ENCODE measurements at regions not wholly inside any gene's neighbourhood (a gene's known extent, or its start where the extent isn't known, plus 50 kb on each side); places are given as distances from the start of the nearest gene placed in this dataset.

DNA sequence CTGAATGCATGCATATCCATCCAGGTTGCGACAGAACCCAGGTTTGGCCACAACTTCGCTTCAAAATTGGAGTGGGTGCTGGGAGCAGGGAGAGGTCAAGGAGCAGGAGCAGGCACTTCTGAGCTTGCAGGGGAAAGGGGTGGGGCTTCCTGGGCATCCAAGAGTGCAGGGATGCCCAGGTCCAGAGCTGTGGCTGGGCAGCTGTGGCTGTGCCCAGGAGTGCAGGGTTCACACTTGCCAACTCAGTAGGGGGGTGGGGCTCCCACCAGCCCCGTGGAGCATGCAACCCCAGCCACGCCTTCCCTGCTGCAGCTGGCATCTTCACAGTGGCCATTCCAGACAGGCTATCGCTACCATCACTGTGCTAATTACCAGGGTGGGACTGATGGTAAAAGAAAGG, 115.3 kb upstream of the MTNR1B start:
- Mint-ChIP-seq H3K36me3 (ENCODE audit: insufficient read depth) (no peaks in the 10 kb centered on the region), H3K9me3 (no peaks in the 10 kb centered on the region), H3K4me1 (no peaks in the 10 kb centered on the region), H3K4me3 (no peak overlapping the region), H3K27me3 (no peaks in the 10 kb centered on the region), H3K27ac (ENCODE audit: low read depth) (no peak overlapping the region)
- no peak for DNase-seq (ENCODE audit: low spot score in 2 of 2)
- ATAC-seq (replicated peaks; ENCODE audit: extremely low read depth, poor library complexity, severe bottlenecking) = no peak

DNA sequence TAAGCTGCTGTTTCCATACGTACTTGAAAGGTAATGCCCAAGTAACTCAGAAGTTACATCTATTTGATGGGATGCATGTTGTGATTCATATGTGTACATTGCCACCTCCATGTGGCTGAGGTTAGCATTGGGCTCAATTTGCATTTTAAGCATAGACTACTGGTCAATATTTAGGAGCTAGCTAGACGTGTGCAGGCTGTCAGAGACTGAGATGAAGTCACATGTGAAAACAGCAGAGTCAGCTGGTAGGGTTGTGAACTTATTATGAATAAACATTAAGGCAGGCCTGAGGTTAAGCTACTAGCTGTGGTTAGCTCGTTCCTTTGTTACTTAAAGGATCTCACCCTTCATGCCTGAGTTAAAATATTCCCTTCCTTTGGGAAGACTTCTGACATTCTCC, 114.5 kb upstream of the MTNR1B start:
- no peak for DNase-seq (ENCODE audit: low spot score in 2 of 2)

GRCh38 chr11:92855607-92856405, 113.6 kb upstream of the MTNR1B start:
- DNase-seq (ENCODE audit: low spot score in 2 of 2) = no peak
- Mint-ChIP-seq H3K9me3 (no peaks in the 10 kb centered on the region), H3K4me3 (no peak overlapping the region), H3K27me3 (no peaks in the 10 kb centered on the region), H3K4me1 (no peaks in the 10 kb centered on the region), H3K27ac (ENCODE audit: low read depth) (no peak overlapping the region), H3K36me3 (ENCODE audit: insufficient read depth) (no peaks in the 10 kb centered on the region)
- ATAC-seq (replicated peaks; ENCODE audit: extremely low read depth, poor library complexity, severe bottlenecking) = no peak

More for the DNA sequence above, 114.5 kb upstream of the MTNR1B start:
- Mint-ChIP-seq H3K4me3 (no peak overlapping the region), H3K4me1 (no peaks in the 10 kb centered on the region), H3K27me3 (no peaks in the 10 kb centered on the region), H3K9me3 (no peaks in the 10 kb centered on the region), H3K36me3 (ENCODE audit: insufficient read depth) (no peaks in the 10 kb centered on the region), H3K27ac (ENCODE audit: low read depth) (no peak overlapping the region)
- no peak for ATAC-seq (replicated peaks; ENCODE audit: extremely low read depth, poor library complexity, severe bottlenecking)

- Mint-ChIP-seq H3K27ac (ENCODE audit: low read depth) (no peak overlapping the region), H3K4me1 (no peaks in the 10 kb centered on the region), H3K36me3 (ENCODE audit: insufficient read depth) (no peaks in the 10 kb centered on the region), H3K9me3 (no peaks in the 10 kb centered on the region), H3K27me3 (no peaks in the 10 kb centered on the region), H3K4me3 (no peak overlapping the region)
- ATAC-seq (replicated peaks; ENCODE audit: extremely low read depth, poor library complexity, severe bottlenecking) = no peak
- DNase-seq (ENCODE audit: low spot score in 2 of 2) = no peak
Measured at GRCh38 chr11:92857407-92857806, 112.0 kb upstream of the MTNR1B start.

DNA sequence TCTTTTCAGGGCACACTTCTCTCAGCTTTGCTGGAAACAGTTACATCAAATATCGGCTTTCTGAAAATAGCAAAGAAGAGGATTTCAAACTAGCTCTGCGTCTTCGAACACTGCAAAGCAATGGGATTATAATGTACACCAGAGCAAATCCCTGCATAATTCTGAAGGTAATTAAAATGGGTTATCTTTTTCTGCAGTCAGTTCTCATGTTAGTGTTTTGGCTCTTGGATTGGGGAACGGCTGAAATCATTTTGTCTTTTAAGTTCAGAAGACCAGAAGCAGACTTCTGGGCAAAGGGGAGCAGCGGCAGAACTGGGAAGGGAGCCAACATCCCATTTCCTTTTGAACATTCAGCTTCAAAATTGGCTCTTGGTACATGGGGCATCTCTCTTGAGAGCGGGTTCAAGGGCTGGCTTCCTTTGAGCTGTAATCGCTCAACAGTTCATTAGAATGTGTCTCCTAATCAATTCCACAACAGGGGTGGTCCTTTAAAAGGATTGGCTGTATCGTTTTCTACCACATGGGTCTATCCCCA, 110.2 kb upstream of the MTNR1B start:
- H3K27me3 Mint-ChIP-seq = no peaks in the 10 kb centered on the region
- no peak for DNase-seq (ENCODE audit: low spot score in 2 of 2)
- H3K4me3 Mint-ChIP-seq = no peak overlapping the region
- no peak for ATAC-seq (replicated peaks; ENCODE audit: extremely low read depth, poor library complexity, severe bottlenecking)
- H3K9me3 Mint-ChIP-seq = no peaks in the 10 kb centered on the region
- H3K36me3 Mint-ChIP-seq (ENCODE audit: insufficient read depth) = no peaks in the 10 kb centered on the region
- no peaks in the 10 kb centered on the region for H3K4me1 Mint-ChIP-seq
- no peak overlapping the region for H3K27ac Mint-ChIP-seq (ENCODE audit: low read depth)

DNA sequence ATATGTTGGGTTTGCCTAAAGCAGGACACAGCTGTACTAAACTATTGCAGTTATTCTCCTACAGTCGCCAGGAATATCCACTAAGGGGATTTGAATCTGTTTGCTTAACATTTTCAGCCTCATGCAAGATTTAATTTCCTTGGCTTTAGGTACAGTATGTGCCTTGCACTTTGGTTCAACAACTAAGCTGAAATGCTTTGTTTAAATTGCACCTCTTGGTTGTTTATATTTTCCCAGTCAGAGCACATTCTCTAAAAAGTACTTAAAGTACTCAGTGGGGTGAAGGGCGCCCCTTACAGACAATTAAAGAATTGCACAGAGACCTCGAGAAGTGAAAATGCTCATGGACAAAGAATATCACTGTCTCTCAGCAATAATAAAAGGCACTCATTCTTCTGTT, 107.8 kb upstream of the MTNR1B start:
- no peaks in the 10 kb centered on the region for H3K4me1 Mint-ChIP-seq
- no peak for DNase-seq (ENCODE audit: low spot score in 2 of 2)
- no peak overlapping the region for H3K4me3 Mint-ChIP-seq
- ATAC-seq (replicated peaks; ENCODE audit: extremely low read depth, poor library complexity, severe bottlenecking) = no peak
- H3K9me3 Mint-ChIP-seq = no peaks in the 10 kb centered on the region
- no peak overlapping the region for H3K27ac Mint-ChIP-seq (ENCODE audit: low read depth)
- no peaks in the 10 kb centered on the region for H3K36me3 Mint-ChIP-seq (ENCODE audit: insufficient read depth)
- no peaks in the 10 kb centered on the region for H3K27me3 Mint-ChIP-seq

DNA sequence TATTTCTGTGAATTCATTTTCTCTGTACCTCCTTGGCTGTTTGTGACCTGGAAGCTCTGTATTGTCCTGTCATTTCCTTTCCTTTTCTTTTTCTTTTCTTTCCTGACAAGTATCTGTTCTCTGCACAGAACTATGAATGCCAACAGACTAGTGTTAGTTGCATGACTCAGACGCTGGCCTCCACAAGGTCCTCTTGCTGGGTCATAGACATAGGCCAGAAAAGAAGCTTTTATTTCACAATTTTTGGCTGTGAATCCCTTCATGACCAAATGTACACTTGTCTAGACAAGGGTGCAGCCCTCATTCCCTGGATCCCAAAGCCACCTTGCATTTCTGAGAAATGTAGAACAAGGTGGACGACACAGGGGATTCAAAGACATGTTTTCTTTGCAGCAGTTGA, 104.1 kb upstream of the MTNR1B start:
- no peak for ATAC-seq (replicated peaks; ENCODE audit: extremely low read depth, poor library complexity, severe bottlenecking)
- Mint-ChIP-seq H3K4me1 (no peaks in the 10 kb centered on the region), H3K27ac (ENCODE audit: low read depth) (no peak overlapping the region), H3K36me3 (ENCODE audit: insufficient read depth) (no peaks in the 10 kb centered on the region), H3K27me3 (no peaks in the 10 kb centered on the region), H3K4me3 (no peak overlapping the region), H3K9me3 (no peaks in the 10 kb centered on the region)
- DNase-seq (ENCODE audit: low spot score in 2 of 2) = no peak

GRCh38 chr11:92866679-92867282, 102.7 kb upstream of the MTNR1B start:
- Mint-ChIP-seq H3K27ac (ENCODE audit: low read depth) (no peak overlapping the region), H3K27me3 (no peaks in the 10 kb centered on the region), H3K9me3 (no peaks in the 10 kb centered on the region), H3K4me1 (no peaks in the 10 kb centered on the region), H3K4me3 (no peak overlapping the region), H3K36me3 (ENCODE audit: insufficient read depth) (no peaks in the 10 kb centered on the region)
- DNase-seq (ENCODE audit: low spot score in 2 of 2) = no peak
- ATAC-seq (replicated peaks; ENCODE audit: extremely low read depth, poor library complexity, severe bottlenecking) = no peak

DNA sequence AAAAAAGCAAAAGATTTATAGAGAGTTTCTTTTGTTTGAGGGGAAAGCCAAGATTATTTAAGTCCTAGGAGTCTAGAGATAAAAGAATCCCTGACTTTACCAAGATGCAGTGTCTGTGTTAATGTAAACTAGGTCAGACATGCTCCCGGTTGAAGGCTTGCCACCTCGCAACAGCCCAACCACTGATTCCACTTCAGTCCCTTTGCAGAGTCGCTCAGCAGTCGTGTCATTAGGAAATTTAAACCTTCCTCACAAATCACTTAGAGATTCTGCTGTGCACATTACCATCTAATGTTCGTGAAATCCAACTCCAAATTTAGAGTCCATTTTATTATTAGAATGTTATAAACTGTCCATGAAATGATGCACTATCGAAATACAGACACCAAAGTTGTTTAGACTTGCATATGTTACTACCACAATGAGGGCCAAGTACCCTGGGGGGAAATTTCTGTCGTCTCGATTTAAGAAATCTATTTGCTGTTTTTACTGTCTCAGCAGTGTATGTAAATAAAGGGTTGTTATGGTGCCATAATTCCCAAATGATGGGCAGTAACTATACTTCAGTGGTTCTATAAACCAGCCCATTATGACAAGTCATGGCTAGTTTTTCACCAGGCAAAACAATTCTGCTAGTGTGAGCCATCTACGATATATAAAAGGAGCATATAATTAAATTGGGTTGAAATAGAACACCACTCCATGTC, 101.4 kb upstream of the MTNR1B start:
- no peaks in the 10 kb centered on the region for H3K36me3 Mint-ChIP-seq (ENCODE audit: insufficient read depth)
- no peak overlapping the region for H3K4me3 Mint-ChIP-seq
- ATAC-seq (replicated peaks; ENCODE audit: extremely low read depth, poor library complexity, severe bottlenecking) = no peak
- H3K4me1 Mint-ChIP-seq = no peaks in the 10 kb centered on the region
- H3K27ac Mint-ChIP-seq (ENCODE audit: low read depth) = no peak overlapping the region
- H3K27me3 Mint-ChIP-seq = no peaks in the 10 kb centered on the region
- no peaks in the 10 kb centered on the region for H3K9me3 Mint-ChIP-seq
- no peak for DNase-seq (ENCODE audit: low spot score in 2 of 2)

- no peaks in the 10 kb centered on the region for H3K9me3 Mint-ChIP-seq
- no peak overlapping the region for H3K27ac Mint-ChIP-seq (ENCODE audit: low read depth)
- no peak for ATAC-seq (replicated peaks; ENCODE audit: extremely low read depth, poor library complexity, severe bottlenecking)
- no peak for DNase-seq (ENCODE audit: low spot score in 2 of 2)
- no peaks in the 10 kb centered on the region for H3K4me1 Mint-ChIP-seq
- H3K4me3 Mint-ChIP-seq = no peak overlapping the region
- no peaks in the 10 kb centered on the region for H3K27me3 Mint-ChIP-seq
- H3K36me3 Mint-ChIP-seq (ENCODE audit: insufficient read depth) = no peaks in the 10 kb centered on the region
Measured at GRCh38 chr11:92869716-92870115, 99.7 kb upstream of the MTNR1B start.

DNA sequence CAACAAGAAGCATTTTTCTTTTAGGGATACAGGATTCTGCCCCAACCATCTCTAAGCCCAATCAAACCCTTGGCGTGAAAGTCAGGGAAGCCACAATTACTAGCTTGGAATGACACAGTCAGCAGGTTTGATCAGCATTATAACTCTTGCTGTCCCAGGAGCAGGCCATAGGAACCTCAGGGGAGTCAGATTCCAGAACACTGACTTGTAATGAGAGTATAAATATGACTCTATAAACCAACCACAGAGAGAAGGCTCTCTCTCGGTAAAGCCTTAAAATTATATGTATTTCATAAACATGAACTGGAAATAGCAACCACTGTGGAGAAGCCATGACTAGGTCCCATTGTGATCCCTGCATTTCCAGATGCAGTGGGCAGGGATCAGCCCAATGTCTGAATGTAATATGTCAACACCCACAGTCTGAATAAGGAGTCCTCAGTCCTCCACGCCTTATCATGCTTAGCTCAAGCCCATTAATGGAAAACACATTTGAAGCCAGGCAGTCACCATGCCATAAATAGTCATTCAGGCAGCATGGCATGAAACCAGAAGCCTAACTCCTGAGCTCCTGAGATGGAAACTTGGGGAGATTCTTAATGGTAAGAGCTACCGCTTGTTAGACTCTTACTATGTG, 99.1 kb upstream of the MTNR1B start:
- H3K36me3 Mint-ChIP-seq (ENCODE audit: insufficient read depth) = no peaks in the 10 kb centered on the region
- H3K4me1 Mint-ChIP-seq = no peaks in the 10 kb centered on the region
- H3K27me3 Mint-ChIP-seq = no peaks in the 10 kb centered on the region
- no peak overlapping the region for H3K27ac Mint-ChIP-seq (ENCODE audit: low read depth)
- DNase-seq (ENCODE audit: low spot score in 2 of 2) (no peak), ATAC-seq (replicated peaks; ENCODE audit: extremely low read depth, poor library complexity, severe bottlenecking) (no peak)
- H3K4me3 Mint-ChIP-seq = no peak overlapping the region
- H3K9me3 Mint-ChIP-seq = no peaks in the 10 kb centered on the region

- H3K27ac Mint-ChIP-seq (ENCODE audit: low read depth) = no peak overlapping the region
- no peak overlapping the region for H3K4me3 Mint-ChIP-seq
- H3K9me3 Mint-ChIP-seq = peaks cover 9% of the 10 kb centered on the region
- DNase-seq (ENCODE audit: low spot score in 2 of 2) = no peak
- H3K36me3 Mint-ChIP-seq (ENCODE audit: insufficient read depth) = no peaks in the 10 kb centered on the region
- no peak for ATAC-seq (replicated peaks; ENCODE audit: extremely low read depth, poor library complexity, severe bottlenecking)
- no peaks in the 10 kb centered on the region for H3K27me3 Mint-ChIP-seq
- no peaks in the 10 kb centered on the region for H3K4me1 Mint-ChIP-seq
Measured at GRCh38 chr11:92873551-92873950, 95.9 kb upstream of the MTNR1B start.

Data from central memory CD8-positive, alpha-beta T cell (primary cell).